AG04450 (cell line): ENCODE measurements at regions not wholly inside any gene's neighbourhood (a gene's known extent, or its start where the extent isn't known, plus 50 kb on each side); places are given as distances from the start of the nearest gene placed in this dataset.

ENCODE experiments used
- CTCF ChIA-PET: fragments of 300-600, 350-600 bp; formaldehyde crosslinking; extraction: SDS; loops from one replicate; lab custom pipeline; 2022; ENCODE audit warnings: antibody characterized with exemption, inconsistent platforms; lab: Charles Lee
- POLR2A ChIA-PET: fragments of 350-600 bp; formaldehyde crosslinking; extraction: SDS; loops from one replicate; lab custom pipeline; 2021; ENCODE audit warnings: antibody characterized with exemption, inconsistent platforms; lab: Yijun Ruan, JAX
- DNase-seq: peaks from one replicate; pipeline ENCODE4 v3.0.0-alpha.2; 2011; ENCODE audit warnings: low read depth, low spot score
- H3K27ac ChIP-seq: one replicate; pipeline ENCODE4 v1.5.1; 2012; ENCODE audit warnings: low read depth, low read length, control low read depth
- H3K27me3 ChIP-seq: one replicate; pipeline ENCODE4 v1.6.0; 2012; ENCODE audit warnings: low read length; ENCODE audit not compliant: control insufficient read depth, insufficient read depth
- H3K4me3 ChIP-seq: 2 replicates; pipeline ENCODE4 v1.5.1; 2011; ENCODE audit warnings: mild to moderate bottlenecking, low read depth, low read length, control low read depth
- H3K9me3 ChIP-seq: 2 replicates; pipeline ENCODE4 v1.5.1; 2012; ENCODE audit warnings: low read length; ENCODE audit not compliant: control insufficient read depth, insufficient read depth
- CTCF ChIP-seq: IDR thresholded peaks from 2 replicates; pipeline ENCODE4 v1.5.1; 2011; ENCODE audit warnings: low read depth, low read length, control low read depth, inconsistent platforms

GRCh38 chr5:113682497-113683136 is 169.1 kb downstream of the YTHDC2 start:
- ChIA-PET POLR2A (no interaction called here), CTCF (interaction anchor here (1.0 to 7.8 kb wide), 4 partner anchors 20 to 766 kb away, joined by 3 to 71 read pairs (median 21); no protein-coding TSS in a partner anchor)
- DNase-seq: no peak
- H3K4me3 ChIP-seq: no peak overlapping the region
- H3K27me3 ChIP-seq: no peaks in the 10 kb centered on the region
- TF ChIP-seq CTCF: no peak; the same call in 1 of the 2 replicates
- H3K9me3 ChIP-seq: no peaks in the 10 kb centered on the region
- H3K27ac ChIP-seq: no peak overlapping the region

DNA sequence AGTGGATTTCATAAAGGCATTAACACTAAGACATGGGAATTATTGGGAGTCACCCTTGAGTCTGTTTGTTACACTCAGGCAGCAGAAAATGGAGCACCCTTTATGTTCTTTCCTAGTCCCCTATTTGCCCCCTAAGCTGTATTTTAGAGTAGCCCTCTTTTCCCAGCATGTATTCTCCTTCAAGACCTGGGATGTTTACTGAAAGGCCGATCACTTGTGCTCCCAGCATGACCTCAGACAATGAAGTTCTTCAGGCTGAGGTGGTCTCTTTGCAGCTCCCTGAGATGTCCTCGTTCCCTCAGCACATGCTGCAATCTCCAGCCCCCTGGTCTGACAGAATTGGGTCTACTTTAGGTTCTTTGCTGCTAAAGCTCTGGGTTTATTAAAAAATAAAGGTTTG is 169.7 kb downstream of the YTHDC2 start:
- H3K4me3 ChIP-seq: no peak overlapping the region
- H3K27ac ChIP-seq: no peak overlapping the region
- H3K27me3 ChIP-seq: peaks cover 2% of the 10 kb centered on the region
- no peaks in the 10 kb centered on the region for H3K9me3 ChIP-seq
- CTCF ChIA-PET: interaction anchor here (5.3 kb wide), 1 partner anchor 21 kb away, joined by 38 read pairs; no protein-coding TSS in a partner anchor
- POLR2A ChIA-PET: no interaction called here
- TF ChIP-seq CTCF: no peak
- no peak for DNase-seq

- ChIA-PET POLR2A (no interaction called here), CTCF (interaction anchor here (1.2 kb wide), 1 partner anchor 8 kb away, joined by 5 read pairs; no protein-coding TSS in a partner anchor)
- Histone ChIP-seq H3K4me3 (no peak overlapping the region), H3K9me3 (no peaks in the 10 kb centered on the region), H3K27me3 (peaks cover 2% of the 10 kb centered on the region), H3K27ac (no peak overlapping the region)
- TF ChIP-seq CTCF: no peak
- DNase-seq: no peak
Observed at GRCh38 chr5:113686599-113686998, 173.1 kb downstream of the YTHDC2 start.

- DNase-seq: no peak
- H3K9me3 ChIP-seq: no peaks in the 10 kb centered on the region
- H3K27me3 ChIP-seq: peaks cover 12% of the 10 kb centered on the region
- no peak overlapping the region for H3K27ac ChIP-seq
- CTCF ChIA-PET: no interaction called here
- TF ChIP-seq CTCF: no peak
- POLR2A ChIA-PET: no interaction called here
- no peak overlapping the region for H3K4me3 ChIP-seq
Observed at GRCh38 chr5:113689647-113690046, 176.2 kb downstream of the YTHDC2 start.

GRCh38 chr5:113692466-113692865 is 179.0 kb downstream of the YTHDC2 start:
- no peak for DNase-seq
- TF ChIP-seq CTCF: no peak
- ChIA-PET POLR2A (no interaction called here), CTCF (interaction anchor here (1.6 kb wide), 1 partner anchor 80 kb away, joined by 4 read pairs; no protein-coding TSS in a partner anchor)
- H3K4me3 ChIP-seq: no peak overlapping the region
- H3K27ac ChIP-seq: no peak overlapping the region
- H3K9me3 ChIP-seq: no peaks in the 10 kb centered on the region
- peaks cover 12% of the 10 kb centered on the region for H3K27me3 ChIP-seq
